CD4-positive, alpha-beta T cell treated with Interleukin-15 for 4 hours (primary cell): ENCODE measurements at regions not wholly inside any gene's neighbourhood (a gene's known extent, or its start where the extent isn't known, plus 50 kb on each side); places are given as distances from the start of the nearest gene placed in this dataset.

Experiments
- DNase-seq: peaks from one replicate; pipeline ENCODE4 v3.0.0-alpha.2; 2020; ENCODE audit warnings: low spot score

DNA sequence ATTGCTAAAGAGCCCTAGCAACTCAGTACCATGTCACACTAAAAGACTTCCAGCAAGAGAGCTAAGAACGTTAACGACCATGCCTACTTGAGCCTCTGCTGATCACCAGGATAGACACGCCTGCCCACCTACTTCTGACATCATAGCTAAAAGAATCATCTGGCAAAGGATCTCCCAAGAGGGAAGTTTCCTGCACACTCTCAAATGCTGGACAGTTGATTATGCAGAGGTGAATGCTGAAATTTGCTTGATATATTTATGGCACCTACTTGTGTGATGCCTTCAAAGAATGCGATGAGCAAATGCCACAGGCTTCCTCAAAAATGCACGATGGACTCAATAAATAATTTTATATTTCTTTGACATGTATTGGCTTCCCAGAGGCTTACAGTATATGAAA lies 113.6 kb downstream of the GALC start:
- no peak for DNase-seq

DNA sequence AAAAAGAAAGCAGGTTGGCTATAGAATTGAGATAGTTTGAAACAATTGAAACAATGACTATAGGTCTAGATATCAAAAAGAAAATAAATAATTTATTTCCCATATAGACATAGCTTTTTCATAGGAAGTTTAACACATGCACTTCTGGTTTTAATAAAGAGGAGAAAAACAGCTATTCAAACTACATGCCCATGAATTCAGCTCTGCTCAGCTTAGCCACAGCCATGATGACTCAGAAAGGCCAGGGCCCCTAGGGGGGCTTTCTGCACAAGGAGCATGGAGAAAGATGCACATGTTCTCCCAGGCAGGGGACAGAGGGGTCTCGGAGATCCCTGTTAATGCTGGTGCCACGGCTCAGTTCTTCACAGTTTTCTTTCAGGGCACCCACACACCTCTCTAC lies 114.0 kb downstream of the GALC start:
- DNase-seq: no peak

DNA sequence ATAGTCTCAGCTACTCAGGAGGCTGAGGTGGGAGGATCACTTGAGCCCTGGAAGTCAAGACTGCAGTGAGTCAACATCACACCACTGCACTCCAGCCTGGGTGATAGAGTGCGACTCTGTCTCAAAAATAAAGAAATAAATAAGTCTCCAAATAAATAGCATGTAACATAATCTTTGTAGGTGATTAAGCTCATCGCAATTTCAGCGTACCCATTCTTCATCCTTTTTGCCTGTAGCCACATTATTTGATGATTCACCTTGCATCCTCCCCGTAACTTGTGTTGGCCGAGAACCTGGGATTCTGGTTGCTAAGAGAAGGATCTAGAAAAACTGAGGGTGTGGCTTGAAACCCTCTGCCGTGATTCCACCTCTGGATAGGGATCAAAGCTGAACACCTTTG lies 115.1 kb downstream of the GALC start:
- DNase-seq: no peak

DNA sequence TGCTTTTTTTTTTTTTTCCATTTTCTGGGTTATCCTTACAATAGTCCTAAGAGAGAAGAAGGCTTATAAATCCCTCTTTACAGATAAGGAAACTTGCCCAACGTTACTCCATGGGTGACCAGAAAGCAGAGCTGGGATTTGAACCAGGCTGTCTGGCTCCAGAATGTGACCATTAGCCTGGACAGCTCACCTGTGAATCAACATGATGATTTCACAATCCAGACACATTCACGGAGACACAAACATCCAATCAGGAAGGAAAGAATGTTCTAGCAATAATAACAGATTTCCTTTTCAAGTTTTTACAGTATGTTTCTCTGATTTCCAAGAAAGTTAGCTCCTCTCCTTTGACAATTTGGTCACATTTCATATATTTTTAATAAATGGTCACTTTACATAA lies 118.3 kb downstream of the GALC start:
- no peak for DNase-seq

DNA sequence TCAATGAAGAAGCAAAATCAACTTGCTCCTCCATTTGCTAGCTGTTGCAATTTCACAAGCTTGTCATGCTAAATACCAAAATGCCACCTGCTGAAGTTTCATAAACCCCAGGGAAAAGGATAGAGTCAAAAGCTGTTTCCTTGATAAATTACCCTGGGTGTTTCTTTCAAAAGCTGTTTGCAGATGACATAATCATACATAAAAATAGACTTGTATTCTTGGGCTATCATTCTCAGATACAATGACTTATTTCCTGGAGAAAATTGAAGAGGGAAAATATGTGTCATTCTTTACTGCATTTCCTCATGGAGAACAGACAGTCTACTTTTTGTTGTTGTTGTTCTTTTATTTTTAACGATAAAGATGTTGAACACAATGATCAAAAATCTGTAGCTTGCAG lies 119.2 kb downstream of the GALC start:
- DNase-seq: no peak

DNA sequence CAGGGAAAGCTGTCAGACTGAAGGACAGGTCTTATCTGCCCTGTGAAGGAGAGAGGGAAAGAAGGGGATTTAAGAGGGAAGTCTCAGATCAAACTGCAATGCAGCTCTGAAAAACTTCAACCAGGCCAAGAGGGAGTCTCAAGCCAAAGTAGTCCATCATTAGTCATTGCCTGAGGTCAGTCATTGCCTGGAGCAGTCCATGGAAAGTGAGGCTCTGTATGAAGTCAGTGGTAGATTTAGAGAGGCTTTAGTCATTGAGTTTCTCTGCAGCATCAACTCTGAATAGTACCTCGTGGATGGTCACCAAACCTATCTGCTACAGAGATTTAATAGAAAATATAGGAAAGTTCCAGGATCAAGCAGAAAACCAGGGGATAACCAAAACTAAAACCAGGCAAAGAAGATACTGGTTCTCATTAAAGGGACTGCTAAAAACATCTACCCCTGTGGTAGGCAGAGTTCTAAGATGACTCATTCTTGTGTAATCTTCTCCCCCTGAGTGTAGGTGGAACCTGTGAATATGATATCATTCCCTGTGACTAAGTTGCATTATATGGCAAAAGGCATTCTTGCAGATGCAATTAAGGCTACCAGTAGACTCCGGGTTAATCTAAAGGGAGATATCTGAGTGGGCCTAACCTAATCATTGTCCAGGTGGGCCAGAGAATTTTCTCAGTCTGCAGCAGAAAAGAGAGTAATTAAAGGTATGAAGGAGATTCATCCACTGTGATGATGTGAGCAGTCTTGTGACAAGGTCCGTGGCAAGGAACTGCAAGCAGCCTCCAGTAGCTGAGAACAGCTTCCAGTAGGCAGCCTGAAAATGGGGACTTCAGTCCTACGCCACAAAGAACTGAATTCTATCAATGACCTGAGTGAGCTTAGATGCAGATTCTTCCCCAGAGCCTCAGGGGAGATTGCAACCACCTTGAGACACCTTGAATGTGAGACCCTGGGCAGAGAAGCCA lies 123.1 kb downstream of the GALC start:
- no peak for DNase-seq

DNA sequence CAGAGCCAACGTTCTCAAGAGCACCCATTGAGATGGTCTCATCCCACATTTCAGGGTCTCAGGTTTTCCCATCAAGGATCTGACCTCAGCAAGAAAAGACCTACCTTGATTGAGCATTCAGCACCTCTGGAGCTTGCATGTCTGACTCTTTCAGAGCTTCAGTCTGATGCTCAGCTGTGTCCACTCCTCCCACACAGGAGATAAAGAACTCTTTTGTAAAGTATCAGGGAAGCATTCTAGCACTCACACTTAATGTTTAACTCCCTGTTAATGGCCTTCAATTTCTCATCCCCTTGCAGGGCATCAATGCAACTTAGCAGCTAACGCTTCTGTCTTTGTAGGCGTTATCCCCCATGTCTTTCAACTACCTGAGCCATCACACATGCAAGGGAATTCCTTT lies 124.1 kb downstream of the GALC start:
- DNase-seq: no peak

DNA sequence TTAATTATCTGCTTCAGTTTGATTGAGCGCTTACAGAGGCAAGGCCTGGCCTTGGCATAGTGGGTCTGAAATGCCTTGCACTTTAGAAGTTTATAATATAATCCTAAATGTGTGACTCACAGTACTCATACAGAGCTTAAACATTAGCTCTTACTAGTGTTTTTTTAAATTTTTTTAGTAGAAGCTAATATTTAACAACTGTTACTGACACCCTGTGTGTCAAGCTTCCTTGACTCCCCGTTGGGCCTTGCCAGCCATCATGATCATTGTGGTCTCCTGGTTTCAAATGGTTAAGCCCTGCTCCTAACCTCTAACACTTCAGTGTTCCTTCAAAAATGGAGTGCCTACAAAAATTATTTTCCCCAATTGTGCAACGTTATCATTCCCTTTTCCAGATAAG lies 126.9 kb downstream of the GALC start:
- DNase-seq: no peak

DNA sequence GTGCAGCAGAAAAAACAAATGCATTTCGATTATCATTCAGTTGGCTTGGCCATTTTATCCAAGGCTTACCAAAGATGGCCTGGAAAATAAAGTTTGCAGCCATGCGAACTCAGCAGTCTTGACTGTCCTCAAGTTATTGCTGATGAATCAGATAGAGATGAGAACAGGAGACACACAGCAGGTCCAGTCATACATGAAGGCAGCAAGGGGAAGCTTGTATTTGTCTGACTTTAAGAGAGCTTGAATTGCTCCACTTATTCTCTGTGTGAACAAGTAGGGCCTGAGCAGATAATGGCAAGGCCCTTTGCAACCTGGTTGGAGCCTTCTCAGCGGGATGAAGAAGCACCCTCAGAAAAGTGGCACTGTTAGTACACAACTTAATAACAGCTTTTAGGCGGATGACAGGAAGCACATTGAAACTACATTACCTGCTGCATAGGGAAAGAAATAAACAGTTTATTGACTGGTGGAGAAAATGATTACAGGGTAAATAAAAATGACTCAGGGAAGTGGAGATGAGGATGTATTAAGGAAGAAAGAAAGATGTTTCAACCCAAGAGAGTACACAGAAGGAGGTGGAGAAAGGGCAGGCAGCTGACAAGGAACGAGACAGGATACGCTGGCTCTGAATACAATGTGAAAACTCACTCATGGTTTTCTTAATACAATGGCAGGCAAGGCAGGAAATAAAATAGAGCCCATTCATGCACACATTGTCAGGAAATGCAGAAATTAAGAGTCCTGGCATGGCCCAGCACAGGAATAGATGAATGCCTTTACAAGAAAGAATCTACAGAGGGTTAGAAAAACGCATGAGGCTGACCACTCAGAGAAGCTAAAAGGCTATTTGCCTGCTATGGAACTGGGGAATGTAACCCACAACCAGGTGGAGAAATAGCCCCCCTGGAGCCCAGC lies 128.4 kb downstream of the GALC start:
- DNase-seq: no peak

DNA sequence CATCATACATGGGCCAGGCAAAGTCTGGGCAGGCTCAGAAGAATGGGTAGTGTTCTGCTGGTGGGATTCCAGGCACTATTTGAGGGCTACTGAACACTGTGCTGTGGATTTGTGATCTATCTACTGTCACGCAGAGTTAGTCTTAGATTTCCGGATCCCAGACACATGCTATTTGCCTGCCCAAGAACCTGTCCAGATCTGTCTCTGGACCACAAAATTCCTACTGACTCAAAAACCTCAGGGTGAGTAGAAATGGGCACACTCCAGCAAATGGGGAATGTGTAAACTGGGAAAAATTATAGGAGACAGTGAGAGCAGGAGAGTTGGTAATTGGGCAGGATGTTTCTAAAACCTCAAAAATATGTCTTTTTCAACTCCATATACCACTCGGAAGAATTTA lies 129.9 kb downstream of the GALC start:
- DNase-seq: no peak

DNA sequence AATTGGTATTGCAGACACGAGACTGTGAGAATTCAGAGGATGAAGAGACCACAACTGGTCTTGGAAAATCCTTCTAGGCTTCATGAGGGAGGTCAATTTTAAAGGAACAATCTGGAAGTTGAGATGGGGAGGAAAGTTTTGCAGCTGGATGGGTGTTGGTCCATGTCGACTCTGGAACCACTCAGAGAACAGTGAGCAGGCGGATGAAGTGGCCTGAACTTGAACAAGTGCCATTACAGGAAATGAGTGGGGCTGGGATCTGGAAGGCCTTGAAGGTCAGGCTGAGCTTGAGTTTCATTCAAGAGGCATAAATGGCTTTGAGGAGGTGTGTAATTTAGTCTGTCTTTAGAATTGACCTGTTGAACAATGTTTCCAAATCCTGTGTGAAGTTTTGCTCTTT lies 140.9 kb downstream of the GALC start:
- no peak for DNase-seq

DNA sequence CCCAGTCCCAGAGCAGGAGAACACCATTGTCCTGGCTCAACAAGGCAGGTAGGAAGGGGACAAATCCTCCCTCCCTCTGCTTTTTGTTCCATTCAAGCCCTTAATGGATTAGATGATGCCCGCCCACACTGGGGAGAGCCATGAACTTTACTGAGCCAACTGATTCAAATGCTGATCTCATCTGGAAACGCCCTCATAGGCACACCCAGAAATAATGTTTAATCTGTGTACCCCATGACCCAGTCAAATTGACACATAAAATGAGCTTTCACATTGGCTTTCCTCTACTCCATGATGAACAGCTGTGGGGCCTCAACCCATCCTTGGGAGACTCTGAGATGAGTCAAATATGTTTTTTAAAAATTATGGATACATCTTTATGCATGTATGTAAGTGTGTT lies 141.8 kb downstream of the GALC start:
- no peak for DNase-seq

DNA sequence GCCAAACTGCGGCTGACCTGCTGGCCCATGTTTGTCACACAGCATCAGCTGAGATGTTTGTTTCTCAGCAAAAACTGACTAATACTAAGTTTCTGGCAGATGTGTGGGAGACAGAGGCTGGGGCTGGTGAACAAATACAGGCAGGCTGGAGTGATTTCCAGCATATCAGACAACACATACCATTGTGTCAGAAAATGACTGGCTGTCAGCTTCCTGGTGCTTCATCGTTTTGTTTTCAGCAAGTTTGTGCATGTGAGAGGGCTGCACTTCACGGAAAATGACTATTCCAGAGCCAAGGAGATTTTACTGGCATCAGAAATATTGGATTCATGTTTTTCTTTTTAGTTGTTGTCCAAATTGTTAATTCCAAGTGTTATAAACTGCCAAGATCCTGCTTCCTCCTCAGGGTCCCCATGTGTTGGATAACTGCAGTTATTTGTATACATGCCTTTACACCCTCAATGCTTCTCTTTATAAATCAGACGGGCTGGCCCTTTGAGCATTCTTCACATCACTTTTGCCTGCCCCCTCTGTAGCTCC lies 145.7 kb downstream of the GALC start:
- no peak for DNase-seq

DNA sequence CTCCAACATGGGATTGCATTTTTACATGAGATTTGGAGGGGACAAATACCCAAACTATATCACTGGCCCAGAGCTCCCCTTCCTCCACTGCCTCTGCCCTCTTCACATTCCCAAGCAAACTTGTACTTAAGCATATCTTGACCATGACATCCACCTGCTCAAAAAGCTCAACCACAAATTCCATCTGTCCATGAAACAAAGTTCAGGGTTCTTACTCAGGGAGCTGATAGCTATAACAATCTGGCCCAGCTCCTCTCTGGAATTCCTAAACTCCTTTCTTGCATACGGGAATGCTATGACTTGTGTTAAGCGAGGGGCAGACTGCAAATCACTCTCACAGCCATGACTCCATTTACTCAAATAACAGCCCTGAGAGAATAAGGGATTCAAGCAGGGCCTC lies 152.1 kb downstream of the GALC start:
- no peak for DNase-seq

DNA sequence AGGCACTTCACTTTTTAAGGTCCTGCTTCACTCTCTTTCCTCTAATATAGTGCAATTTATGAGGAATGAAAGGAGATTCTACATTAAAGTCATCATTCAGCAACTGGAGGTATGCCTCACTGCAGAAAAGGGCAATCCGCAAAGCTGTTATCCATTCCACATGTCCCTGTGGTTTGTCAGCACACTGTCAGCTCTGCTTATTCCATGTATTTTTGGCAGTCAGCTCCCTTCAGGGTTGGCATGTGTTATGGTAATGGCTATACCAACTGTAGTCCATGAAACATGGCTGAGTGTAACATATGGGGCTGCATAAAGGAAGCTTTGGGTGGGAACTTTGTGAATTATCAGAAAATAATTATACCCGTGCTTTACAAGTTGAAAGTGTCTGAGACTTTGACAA lies 154.1 kb downstream of the GALC start:
- DNase-seq: no peak

DNA sequence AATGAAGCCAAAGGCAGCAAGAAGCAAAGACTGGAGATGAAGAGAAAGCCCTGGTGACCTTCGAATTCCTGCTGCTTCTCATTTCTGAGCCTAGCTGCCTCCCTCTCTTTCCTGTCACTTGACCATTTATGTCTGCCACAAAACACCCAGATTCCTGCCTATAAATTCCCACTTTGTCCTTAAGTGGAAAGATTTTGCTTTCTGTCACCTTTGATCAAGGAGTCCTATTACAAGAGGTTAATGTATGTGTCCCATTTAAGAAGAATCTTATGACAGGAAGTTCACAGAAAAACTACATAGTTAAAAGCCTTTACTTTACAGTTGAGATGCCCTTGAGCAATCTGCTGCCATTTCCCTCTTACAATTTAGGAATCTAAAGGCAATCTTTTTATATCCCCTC lies 155.7 kb downstream of the GALC start:
- DNase-seq: no peak

DNA sequence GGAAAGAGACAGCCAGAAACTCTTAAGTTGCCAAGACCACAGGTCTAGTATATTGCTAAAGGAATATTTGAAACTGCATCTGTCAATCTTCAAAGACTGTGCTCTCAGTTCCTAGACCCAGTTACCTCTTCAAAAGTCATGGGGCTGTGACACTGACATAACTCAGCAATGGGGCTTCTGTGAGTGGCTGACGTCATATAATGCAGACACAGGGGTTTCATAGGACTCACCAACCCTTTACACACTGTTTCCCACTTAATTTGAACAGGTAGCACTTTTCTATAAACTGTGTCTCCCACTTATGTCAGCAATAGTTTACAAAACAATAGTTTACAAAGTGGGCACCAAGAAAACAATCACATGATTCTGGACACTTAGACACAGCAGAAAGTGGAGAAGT lies 158.4 kb downstream of the GALC start:
- no peak for DNase-seq

DNA sequence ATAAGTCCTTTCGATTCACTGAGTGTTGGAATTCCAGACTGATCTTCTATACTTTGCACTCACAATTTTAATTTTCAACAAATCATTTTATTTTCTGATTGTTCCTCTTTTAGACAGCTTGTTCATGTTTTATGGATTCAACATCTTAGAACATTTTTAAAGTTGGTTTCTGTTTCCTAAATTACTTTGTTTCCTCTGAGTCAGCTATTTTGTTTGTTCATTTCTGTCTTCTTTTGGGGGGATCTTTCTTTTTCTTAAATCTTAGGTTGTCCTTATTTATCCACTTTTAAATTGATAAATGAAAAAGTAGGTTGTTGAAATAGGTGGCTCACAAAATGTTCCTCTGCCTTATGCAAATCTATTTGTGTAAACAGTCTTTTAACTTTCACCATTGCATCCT lies 160.0 kb downstream of the GALC start:
- no peak for DNase-seq

DNA sequence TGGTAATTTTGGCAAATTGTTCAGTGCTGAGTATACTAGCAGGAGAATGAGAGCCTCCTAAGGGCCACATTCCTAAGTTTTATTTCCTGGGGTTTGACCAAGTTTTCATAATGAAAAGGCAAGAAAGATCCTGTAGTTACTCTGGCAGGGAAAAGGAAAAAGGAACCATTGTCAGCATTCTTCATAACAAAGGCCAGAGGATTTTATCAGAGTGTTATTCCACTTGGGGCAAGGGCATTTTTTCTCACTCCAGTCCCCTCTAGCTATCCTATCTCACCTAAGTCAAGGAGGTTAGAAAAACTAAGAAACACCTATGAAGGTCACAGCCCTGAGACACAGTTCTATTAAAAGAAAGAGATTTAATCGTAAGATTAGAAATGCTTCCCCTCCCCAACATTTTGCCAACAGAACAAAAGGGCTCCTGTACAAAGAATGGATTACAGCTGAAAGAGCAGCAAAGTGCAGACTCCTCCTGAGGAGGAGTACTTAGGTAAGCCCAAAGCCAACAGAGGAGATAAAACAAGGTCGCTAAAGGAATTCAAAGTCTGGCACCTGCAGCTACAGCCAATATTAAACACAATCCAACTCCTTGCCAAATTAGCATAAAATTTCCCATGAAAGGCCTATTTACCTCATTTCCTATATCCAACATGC lies 162.4 kb downstream of the GALC start:
- no peak for DNase-seq

DNA sequence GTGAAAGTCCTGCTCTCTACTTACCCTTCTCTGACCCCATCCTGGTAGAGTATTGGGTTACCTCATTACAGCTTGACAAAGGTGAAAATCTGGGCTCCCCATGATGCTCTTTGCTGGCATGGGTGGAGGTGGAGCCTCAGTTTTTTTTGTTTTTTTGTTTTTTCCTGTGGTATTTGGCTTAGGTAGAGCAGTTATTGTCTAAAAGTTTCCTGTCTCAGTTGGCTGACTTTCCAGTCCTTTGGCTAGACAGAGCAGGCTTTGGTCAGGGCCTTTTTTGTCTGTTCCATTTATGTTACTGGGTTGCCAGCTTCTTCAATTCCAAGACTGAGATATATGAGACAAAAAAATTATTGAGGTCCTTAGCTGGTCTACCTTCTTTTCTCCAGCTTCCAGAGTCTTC lies 163.4 kb downstream of the GALC start:
- DNase-seq: no peak

DNA sequence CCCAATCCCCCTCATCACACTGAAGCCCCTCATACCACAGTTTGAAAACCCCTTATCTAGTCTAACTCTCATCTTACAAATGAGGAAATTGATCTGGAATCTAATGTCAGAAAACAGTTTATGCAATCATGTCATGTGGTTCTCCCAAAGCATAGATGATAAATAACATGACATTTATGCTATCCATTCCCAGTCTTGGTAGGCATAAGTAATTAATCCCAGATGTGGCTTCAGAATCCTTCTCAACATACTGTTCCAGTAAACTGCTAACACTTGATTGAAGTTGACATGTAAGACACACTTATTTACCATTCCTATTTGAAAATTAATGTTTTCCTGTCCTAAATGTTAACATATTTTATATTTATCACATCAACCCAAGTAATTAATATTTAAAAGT lies 168.7 kb downstream of the GALC start:
- no peak for DNase-seq

DNA sequence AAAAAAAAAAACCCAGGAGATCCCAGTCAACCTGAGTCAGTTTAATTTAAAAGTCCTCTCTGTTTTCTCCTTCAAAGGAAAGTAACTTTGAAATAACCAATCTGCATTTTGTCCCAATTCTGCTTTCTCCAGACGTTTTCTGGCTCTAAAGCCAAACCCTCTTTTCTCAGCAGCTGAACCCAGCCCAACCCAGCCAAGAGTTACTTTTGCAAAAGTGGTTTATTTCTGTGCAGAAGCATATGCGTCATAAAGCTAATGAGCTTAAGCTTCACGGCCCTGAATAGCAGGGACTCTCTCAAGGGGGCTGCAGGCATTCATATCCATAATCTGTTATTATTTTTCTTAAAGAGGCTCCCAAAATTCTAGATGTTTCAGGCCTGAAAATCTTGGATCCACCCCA lies 176.6 kb downstream of the GALC start:
- no peak for DNase-seq
